Testis (tissue), 2 donors: ENCODE measurements at regions not wholly inside any gene's neighbourhood (a gene's known extent, or its start where the extent isn't known, plus 50 kb on each side); places are given as distances from the start of the nearest gene placed in this dataset.

Experiments used
- CTCF ChIP-seq, 3 experiments: fragments of 450-650 bp in 2 of 3; fragments of 200-600 bp in 1 of 3; sonication (generic) in 1 of 3; IDR thresholded peaks; one replicate each; pipeline ENCODE4 v1.5.1; 2016 to 2019; ENCODE audit warnings: antibody characterized with exemption in 3 of 3, mild to moderate bottlenecking in 2 of 3, moderate library complexity in 1 of 3
- POLR2A ChIP-seq: fragments of 450-650 bp; IDR thresholded peaks from one replicate; pipeline ENCODE4 v1.6.1; 2017; ENCODE audit warnings: antibody characterized with exemption, mild to moderate bottlenecking, moderate library complexity

GRCh38 chr17:52740006-52740405, 581.5 kb upstream of the CA10 start:
- no peak for TF ChIP-seq CTCF (IDR thresholded peaks at IDR 0.05)
- no peak for TF ChIP-seq POLR2A
